ENCODE measurements at regions not wholly inside any gene's neighbourhood (a gene's known extent, or its start where the extent isn't known, plus 50 kb on each side); places are given as distances from the start of the nearest gene placed in this dataset.

DNA sequence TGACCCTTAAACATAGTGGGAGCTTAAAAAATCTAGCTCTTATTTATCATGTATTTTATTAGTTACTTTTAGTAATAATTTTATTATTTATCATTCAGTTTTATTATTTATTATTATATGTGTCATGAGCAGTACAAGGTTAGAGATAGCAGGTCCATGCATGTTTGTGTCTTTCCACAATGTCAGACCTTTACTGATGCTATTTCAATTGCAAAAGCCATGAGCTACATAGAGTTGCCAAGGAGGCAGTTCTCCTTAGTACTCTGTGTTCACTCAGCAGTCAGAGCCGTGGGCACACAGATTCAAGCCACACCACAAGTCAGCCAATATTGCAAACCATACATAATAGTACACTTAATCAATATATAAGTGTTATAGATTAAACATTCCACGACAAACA lies 157.9 kb upstream of the NTRK2 start:
- no peak overlapping the region for H3K27ac ChIP-seq
- H3K4me1 ChIP-seq: peaks cover 0 to 23% (median 6%) of the 10 kb centered on the region in 3 donors
- WGBS, 2 donors: 53 to 54% methylated on average over 2 of the region's 2 CpGs
- TF ChIP-seq, protein P1, sequence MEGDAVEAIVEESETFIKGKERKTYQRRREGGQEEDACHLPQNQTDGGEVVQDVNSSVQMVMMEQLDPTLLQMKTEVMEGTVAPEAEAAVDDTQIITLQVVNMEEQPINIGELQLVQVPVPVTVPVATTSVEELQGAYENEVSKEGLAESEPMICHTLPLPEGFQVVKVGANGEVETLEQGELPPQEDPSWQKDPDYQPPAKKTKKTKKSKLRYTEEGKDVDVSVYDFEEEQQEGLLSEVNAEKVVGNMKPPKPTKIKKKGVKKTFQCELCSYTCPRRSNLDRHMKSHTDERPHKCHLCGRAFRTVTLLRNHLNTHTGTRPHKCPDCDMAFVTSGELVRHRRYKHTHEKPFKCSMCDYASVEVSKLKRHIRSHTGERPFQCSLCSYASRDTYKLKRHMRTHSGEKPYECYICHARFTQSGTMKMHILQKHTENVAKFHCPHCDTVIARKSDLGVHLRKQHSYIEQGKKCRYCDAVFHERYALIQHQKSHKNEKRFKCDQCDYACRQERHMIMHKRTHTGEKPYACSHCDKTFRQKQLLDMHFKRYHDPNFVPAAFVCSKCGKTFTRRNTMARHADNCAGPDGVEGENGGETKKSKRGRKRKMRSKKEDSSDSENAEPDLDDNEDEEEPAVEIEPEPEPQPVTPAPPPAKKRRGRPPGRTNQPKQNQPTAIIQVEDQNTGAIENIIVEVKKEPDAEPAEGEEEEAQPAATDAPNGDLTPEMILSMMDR (IDR thresholded peaks at IDR 0.05): no peak
- TF ChIP-seq POLR2A (IDR thresholded peaks at IDR 0.05): no peak
- intact Hi-C loops (cut with DNase I): no loop called here
- no peaks in the 10 kb centered on the region for H3K36me3 ChIP-seq
- no peak for DNase-seq
- H3K27me3 ChIP-seq: no peaks in the 10 kb centered on the region
- no peak overlapping the region for H3K4me3 ChIP-seq
- H3K9me3 ChIP-seq: peaks cover 0 to 16% (median 5%) of the 10 kb centered on the region in 3 donors

DNA sequence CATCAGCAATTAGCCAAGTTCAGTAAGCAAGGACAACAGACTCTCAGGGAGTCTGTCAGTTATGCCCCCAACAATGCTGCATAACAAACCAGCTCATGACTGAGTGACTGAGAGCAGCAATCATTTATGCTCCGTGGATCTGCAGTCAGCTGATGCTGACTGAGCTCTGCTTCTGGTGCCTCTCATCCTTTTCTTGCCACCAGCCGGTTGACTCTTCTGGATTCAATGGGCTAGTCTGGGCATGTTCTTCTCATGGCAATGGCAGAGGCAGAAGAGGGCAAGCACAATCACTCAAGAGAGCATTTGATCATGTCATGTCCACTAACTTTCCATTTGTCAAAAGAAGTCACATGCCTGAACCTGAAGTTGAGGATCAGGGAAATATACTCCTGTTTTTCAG lies 157.0 kb upstream of the NTRK2 start:
- Histone ChIP-seq H3K4me1 (peaks cover 0 to 28% (median 6%) of the 10 kb centered on the region in 3 donors), H3K27ac (no peak overlapping the region), H3K36me3 (no peaks in the 10 kb centered on the region), H3K4me3 (no peak overlapping the region), H3K9me3 (peaks cover 0 to 8% (median 0%) of the 10 kb centered on the region in 3 donors), H3K27me3 (no peaks in the 10 kb centered on the region)
- 30 to 57% methylated on average over 2 of the region's 2 CpGs for WGBS, 2 donors
- no peak for DNase-seq
- intact Hi-C loops (cut with DNase I): no loop called here
- TF ChIP-seq, protein P1 (IDR thresholded peaks at IDR 0.05): no peak
- TF ChIP-seq POLR2A (IDR thresholded peaks at IDR 0.05): no peak

DNA sequence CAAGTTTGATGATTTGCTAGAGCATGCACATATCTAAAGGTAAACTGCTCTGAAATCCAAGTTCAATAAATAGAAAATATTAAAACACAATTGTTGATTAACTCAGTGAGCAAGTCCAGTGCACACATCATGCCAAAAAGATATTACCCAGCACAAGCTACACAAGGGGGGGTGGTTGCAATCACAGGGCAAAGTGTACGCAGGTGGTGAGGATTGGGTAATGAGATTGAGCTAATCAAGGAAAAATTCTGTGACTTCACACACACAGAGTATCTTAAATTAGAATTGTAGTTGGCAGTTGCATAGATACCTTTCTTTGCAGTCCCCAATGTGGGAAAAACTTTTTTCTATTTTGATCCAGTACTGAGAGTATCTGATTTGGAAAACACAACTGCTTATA lies 156.1 kb upstream of the NTRK2 start:
- no peak overlapping the region for H3K27ac ChIP-seq
- peaks cover 0 to 7% (median 0%) of the 10 kb centered on the region in 3 donors for H3K9me3 ChIP-seq
- intact Hi-C loops (cut with DNase I): no loop called here
- DNase-seq: no peak
- no peak for TF ChIP-seq POLR2A (IDR thresholded peaks at IDR 0.05)
- TF ChIP-seq, protein P1 (IDR thresholded peaks at IDR 0.05): no peak
- 48 to 68% methylated on average over 1 of the region's 1 CpG for WGBS, 2 donors
- peaks cover 0 to 28% (median 6%) of the 10 kb centered on the region in 3 donors for H3K4me1 ChIP-seq
- no peaks in the 10 kb centered on the region for H3K27me3 ChIP-seq
- H3K4me3 ChIP-seq: no peak overlapping the region
- H3K36me3 ChIP-seq: no peaks in the 10 kb centered on the region

DNA sequence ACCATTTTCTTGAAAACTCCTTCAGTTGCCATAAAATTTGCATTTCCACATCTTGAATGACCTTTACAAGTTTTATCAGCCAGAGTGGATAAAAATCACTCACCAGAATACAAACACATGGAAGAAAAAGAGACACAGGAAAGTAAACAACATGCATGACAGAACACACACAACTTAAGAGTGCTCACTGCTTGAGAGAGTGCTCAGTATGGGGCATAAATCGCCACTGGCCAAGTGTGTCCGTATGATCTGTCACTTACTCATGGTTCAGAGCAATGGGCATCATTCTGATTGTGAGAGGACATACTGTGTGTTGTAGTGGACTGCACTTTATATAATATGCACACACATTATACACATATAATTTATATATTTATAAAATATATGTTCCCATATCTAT lies 155.6 kb upstream of the NTRK2 start:
- H3K4me3 ChIP-seq: no peak overlapping the region
- DNase-seq: no peak
- peaks cover 0 to 11% (median 0%) of the 10 kb centered on the region in 3 donors for H3K9me3 ChIP-seq
- H3K27me3 ChIP-seq: no peaks in the 10 kb centered on the region
- no peaks in the 10 kb centered on the region for H3K36me3 ChIP-seq
- intact Hi-C loops (cut with DNase I): no loop called here
- 83 to 91% methylated on average over 2 of the region's 2 CpGs for WGBS, 2 donors
- TF ChIP-seq, protein P1 (IDR thresholded peaks at IDR 0.05): no peak
- TF ChIP-seq POLR2A (IDR thresholded peaks at IDR 0.05): no peak
- no peak overlapping the region for H3K27ac ChIP-seq
- H3K4me1 ChIP-seq: peaks cover 0 to 30% (median 6%) of the 10 kb centered on the region in 3 donors

DNA sequence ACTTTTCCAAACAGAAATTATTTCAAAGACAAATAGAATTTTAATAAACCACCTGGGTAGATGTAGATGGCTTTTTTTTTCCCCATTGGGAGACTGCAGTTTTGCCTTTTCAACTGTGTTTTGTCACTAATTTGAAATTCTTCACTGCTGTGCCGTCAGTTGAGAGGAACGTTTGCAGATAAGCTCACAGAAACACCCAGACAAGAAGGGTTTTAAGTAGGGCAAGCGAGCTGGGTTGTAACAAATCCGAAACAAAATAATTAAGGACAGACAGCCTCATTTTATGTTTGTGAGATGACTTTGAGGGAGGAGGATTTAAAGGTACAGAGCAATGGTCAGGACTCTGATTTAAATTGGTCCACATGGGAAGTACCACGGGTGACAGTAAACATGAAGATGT lies 155.1 kb upstream of the NTRK2 start:
- no peak overlapping the region for H3K27ac ChIP-seq
- WGBS, 2 donors: 62 to 83% methylated on average over 5 of the region's 5 CpGs
- TF ChIP-seq, protein P1 (IDR thresholded peaks at IDR 0.05): no peak
- no peak for TF ChIP-seq POLR2A (IDR thresholded peaks at IDR 0.05)

More for the DNA sequence above, 155.1 kb upstream of the NTRK2 start:
- Histone ChIP-seq H3K9me3 (peaks cover 0 to 11% (median 0%) of the 10 kb centered on the region in 3 donors), H3K36me3 (no peaks in the 10 kb centered on the region), H3K4me1 (peaks cover 0 to 34% (median 6%) of the 10 kb centered on the region in 3 donors), H3K27me3 (no peaks in the 10 kb centered on the region), H3K4me3 (no peak overlapping the region)
- DNase-seq: no peak
- intact Hi-C loops (cut with DNase I): no loop called here

Data from esophagus squamous epithelium (tissue), 5 donors.